Aorta (tissue), 5 donors: ENCODE measurements at regions not wholly inside any gene's neighbourhood (a gene's known extent, or its start where the extent isn't known, plus 50 kb on each side); places are given as distances from the start of the nearest gene placed in this dataset.
A peak's percentile ranks its signal among the peaks of the same experiment; 100 is the strongest.

ENCODE experiments used
- ATAC-seq: fragments of 200-7000 bp; cut with Tn5 transposase; one replicate; pipeline ENCODE4 v1.9.1; 2022; ENCODE audit warnings: moderate library complexity; ENCODE audit not compliant: low FRiP score
- DNase-seq, 2 donors: peaks; one replicate each; pipeline ENCODE4 v3.0.0-alpha.2; 2020
- H3K27ac ChIP-seq, 2 donors: one replicate each; pipeline ENCODE4 v1.5.1; 2013; ENCODE audit warnings: low read length in 2 of 2, mild to moderate bottlenecking in 2 of 2, moderate library complexity in 2 of 2, control low read depth in 1 of 2, inconsistent platforms in 1 of 2, low read depth in 1 of 2
- H3K27me3 ChIP-seq, 2 donors: one replicate each; pipeline ENCODE4 v1.6.1; 2013; ENCODE audit warnings: control low read depth in 1 of 2, low read length in 1 of 2, mild to moderate bottlenecking in 1 of 2, moderate library complexity in 1 of 2; ENCODE audit not compliant: insufficient read depth in 2 of 2, control insufficient read depth in 1 of 2
- H3K36me3 ChIP-seq, 2 donors: one replicate each; pipeline ENCODE4 v1.6.1; 2013; ENCODE audit warnings: control low read depth in 1 of 2, low read length in 1 of 2, mild to moderate bottlenecking in 1 of 2; ENCODE audit not compliant: insufficient read depth in 2 of 2, control insufficient read depth in 1 of 2
- H3K4me1 ChIP-seq, 2 donors: one replicate each; pipeline ENCODE4 v1.6.1; 2013; ENCODE audit warnings: low read length in 2 of 2, control low read depth in 1 of 2, mild to moderate bottlenecking in 1 of 2, moderate library complexity in 1 of 2; ENCODE audit not compliant: insufficient read depth in 2 of 2, control insufficient read depth in 1 of 2
- H3K4me3 ChIP-seq, 2 donors: one replicate each; pipeline ENCODE4 v1.5.1; 2013; ENCODE audit warnings: low read length in 2 of 2, control low read depth in 1 of 2, mild to moderate bottlenecking in 1 of 2
- H3K9me3 ChIP-seq: one replicate; pipeline ENCODE4 v1.6.1; 2013; ENCODE audit warnings: mild to moderate bottlenecking, low read length; ENCODE audit not compliant: control insufficient read depth
- WGBS, 2 donors: extraction: QIAGEN DNeasy Blood & Tissue Kit; methylation state at CpG; one replicate each; pipeline ENCODE4 v1.1.7; 2013; 5-methylcytosine and 5-hydroxymethylcytosine counted together
- intact Hi-C, 2 donors: fragments of 100-400 bp; cut with DNase I; formaldehyde crosslinking; loops; one replicate each; pipeline versions ENCODE4 v1.14.2 to v1.15.0; 2022
- donor health status: healthy with polysubstance abuse.
- donor health status: Bipolar disorder and iron deficiency.
- donor health status: DM: no; HTN: no; CAD: no.
- donor health status: DM: no; HTN: no; CAD: no.
- donor health status: DM: yes; HTN: yes; CAD: no.

DNA sequence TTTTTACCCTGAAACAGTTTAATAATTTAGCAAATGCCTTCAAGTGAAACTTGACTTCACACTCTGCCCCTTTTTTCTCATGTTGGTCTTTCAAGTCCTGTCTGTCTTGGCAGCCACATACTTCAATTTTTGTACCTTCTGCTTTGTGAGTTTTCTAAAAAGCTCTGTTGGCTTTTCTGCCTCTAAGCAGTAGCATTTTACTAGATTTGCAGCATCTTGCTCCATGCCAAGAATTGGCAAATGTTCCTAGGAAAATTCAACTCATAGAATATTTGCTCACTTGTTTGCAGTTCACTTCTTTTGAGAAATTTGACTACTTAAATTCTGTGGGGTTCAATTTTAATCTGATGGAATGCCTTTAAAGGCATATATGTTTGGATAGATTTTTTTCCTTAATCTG is 59.2 kb downstream of the FAM47A start:
- no peak overlapping the region for H3K27ac ChIP-seq
- no peaks in the 10 kb centered on the region for H3K36me3 ChIP-seq
- H3K9me3 ChIP-seq = no peaks in the 10 kb centered on the region
- intact Hi-C loops = no loop called here
- no peaks in the 10 kb centered on the region for H3K27me3 ChIP-seq
- H3K4me1 ChIP-seq = no peaks in the 10 kb centered on the region
- no peak for ATAC-seq
- no peak for DNase-seq
- no peak overlapping the region for H3K4me3 ChIP-seq

DNA sequence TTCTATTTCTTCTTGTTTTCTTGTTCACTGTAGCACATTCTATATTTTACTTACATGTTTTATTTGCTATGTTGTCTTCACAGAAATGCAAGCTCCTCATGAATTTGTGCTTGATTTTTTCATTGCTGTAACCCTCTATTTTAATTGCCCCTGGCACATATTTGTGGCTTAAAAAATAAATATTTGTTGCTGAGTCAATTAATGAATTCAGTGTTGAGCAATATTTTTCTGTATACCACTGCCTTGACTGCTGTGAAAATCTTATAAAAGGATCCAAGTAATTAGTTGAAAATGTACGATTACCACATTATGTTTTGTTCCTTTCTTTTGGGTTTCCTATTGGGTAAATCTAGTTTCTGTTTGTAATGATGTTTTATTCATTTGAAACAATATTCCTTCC is 68.5 kb downstream of the FAM47A start:
- no peaks in the 10 kb centered on the region for H3K4me1 ChIP-seq
- WGBS, 2 donors = 71 to 98% methylated on average over 1 of the region's 1 CpG
- no peak overlapping the region for H3K27ac ChIP-seq
- no peak overlapping the region for H3K4me3 ChIP-seq
- ATAC-seq (no peak), DNase-seq (no peak)
- no peaks in the 10 kb centered on the region for H3K36me3 ChIP-seq
- no peaks in the 10 kb centered on the region for H3K27me3 ChIP-seq
- intact Hi-C loops = loop anchor here in 1 of 2 donors (10.0 kb wide), 1 partner anchor 59 kb away; no protein-coding TSS in a partner anchor
- H3K9me3 ChIP-seq = no peaks in the 10 kb centered on the region

DNA sequence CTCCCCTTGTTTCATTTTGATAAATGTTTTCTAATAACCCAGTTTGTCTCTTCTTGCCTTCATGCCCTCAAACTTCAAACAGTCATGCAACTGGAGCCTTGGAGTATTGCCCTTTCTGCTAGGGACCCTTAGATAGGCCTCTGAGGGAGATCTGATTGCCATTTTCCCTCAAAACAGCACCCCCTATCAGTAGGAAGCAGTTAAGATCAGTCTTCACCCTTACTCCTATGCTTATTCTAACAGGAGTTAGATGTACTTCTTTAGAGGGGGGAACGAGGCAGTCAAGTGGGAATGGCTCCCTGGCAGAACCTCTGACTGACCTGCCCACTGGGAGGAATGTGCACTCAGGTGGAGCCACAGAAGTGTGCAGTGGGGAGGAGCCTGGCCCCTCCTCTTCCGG is 74.1 kb downstream of the FAM47A start:
- H3K9me3 ChIP-seq = no peaks in the 10 kb centered on the region
- WGBS, 2 donors = 69 to 88% methylated on average over 2 of the region's 2 CpGs
- no peaks in the 10 kb centered on the region for H3K4me1 ChIP-seq
- ATAC-seq = no peak
- intact Hi-C loops = no loop called here
- H3K36me3 ChIP-seq = no peaks in the 10 kb centered on the region
- no peak for DNase-seq
- no peaks in the 10 kb centered on the region for H3K27me3 ChIP-seq
- H3K27ac ChIP-seq = no peak overlapping the region
- H3K4me3 ChIP-seq = no peak overlapping the region

- no peaks in the 10 kb centered on the region for H3K27me3 ChIP-seq
- H3K4me1 ChIP-seq = no peaks in the 10 kb centered on the region
- intact Hi-C loops = no loop called here
- H3K4me3 ChIP-seq = no peak overlapping the region
- ATAC-seq (no peak), DNase-seq (peak in 1 of 2 donors; percentile 20)
- H3K36me3 ChIP-seq = no peaks in the 10 kb centered on the region
- 36 to 58% methylated on average over 4 of the region's 4 CpGs for WGBS, 2 donors
- no peaks in the 10 kb centered on the region for H3K9me3 ChIP-seq
- H3K27ac ChIP-seq = no peak overlapping the region
Measured at GRCh38 chrX:34053931-34054330, 78.2 kb downstream of the FAM47A start.
